ENCODE measurements at regions not wholly inside any gene's neighbourhood (a gene's known extent, or its start where the extent isn't known, plus 50 kb on each side); places are given as distances from the start of the nearest gene placed in this dataset.

DNA sequence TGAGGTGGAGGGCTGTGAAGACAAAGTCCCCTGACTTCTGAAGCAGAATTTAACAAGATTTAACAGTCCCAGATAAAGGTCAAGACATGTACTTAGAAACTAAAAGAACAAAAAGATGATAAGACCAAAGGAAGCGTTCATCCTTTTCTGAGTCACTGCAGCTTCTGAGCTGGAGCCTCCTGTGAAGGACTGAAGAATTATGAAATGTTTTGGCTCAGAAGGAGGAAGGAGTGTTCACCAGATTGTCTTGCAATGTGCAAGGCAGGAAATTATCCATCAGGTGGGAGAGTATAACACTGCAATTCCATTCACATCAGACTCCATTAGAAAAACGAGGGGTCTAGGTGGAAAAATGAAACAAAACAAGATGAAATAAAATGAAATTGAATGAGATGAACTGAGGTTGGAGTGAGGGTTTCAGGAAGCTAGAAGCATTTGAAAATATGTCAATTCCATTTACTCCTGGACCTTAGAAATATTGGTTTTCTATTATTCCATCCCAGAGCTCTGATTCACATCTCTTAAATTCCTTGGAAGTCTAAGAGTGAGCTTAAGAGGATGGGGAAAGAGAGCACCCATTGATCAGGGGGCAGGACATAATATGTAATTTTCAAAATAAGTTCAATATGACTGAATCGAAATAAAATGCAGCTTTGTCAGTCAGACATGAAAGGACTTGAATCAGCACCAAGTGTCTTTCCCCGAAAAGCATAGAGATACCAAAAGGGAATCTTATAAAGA lies 186.1 kb upstream of the LNX1 start:
- TF ChIP-seq, protein P1, sequence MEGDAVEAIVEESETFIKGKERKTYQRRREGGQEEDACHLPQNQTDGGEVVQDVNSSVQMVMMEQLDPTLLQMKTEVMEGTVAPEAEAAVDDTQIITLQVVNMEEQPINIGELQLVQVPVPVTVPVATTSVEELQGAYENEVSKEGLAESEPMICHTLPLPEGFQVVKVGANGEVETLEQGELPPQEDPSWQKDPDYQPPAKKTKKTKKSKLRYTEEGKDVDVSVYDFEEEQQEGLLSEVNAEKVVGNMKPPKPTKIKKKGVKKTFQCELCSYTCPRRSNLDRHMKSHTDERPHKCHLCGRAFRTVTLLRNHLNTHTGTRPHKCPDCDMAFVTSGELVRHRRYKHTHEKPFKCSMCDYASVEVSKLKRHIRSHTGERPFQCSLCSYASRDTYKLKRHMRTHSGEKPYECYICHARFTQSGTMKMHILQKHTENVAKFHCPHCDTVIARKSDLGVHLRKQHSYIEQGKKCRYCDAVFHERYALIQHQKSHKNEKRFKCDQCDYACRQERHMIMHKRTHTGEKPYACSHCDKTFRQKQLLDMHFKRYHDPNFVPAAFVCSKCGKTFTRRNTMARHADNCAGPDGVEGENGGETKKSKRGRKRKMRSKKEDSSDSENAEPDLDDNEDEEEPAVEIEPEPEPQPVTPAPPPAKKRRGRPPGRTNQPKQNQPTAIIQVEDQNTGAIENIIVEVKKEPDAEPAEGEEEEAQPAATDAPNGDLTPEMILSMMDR (IDR thresholded peaks at IDR 0.05; ENCODE audit: insufficient read depth, low read depth, low read length, missing control alignments), result no peak
- no peak overlapping the region for H3K4me3 ChIP-seq (ENCODE audit: low read length)
- DNase-seq (ENCODE audit: low read depth), result peak; percentile 84

DNA sequence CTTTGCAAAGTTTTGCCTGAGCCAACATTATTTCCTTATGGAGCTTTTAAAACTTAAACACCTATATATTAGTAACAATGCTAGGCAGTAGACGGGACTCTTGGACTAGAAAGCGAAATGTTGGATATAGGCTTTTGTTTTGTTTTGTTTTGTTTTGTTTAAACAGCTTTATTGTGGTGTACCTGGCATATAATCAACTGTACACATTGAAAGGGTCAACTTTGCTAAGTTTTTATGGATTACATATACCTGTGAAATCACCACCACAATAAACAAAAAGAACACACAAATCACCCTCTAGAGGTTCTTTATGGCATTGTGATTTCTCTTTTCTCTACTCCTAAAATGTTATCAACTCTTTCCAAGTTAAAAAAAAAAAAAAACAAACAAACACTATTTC lies 184.9 kb upstream of the LNX1 start:
- H3K4me3 ChIP-seq (ENCODE audit: low read length), result no peak overlapping the region
- DNase-seq (ENCODE audit: low read depth), result no peak
- TF ChIP-seq, protein P1 (IDR thresholded peaks at IDR 0.05; ENCODE audit: insufficient read depth, low read depth, low read length, missing control alignments), result no peak

DNA sequence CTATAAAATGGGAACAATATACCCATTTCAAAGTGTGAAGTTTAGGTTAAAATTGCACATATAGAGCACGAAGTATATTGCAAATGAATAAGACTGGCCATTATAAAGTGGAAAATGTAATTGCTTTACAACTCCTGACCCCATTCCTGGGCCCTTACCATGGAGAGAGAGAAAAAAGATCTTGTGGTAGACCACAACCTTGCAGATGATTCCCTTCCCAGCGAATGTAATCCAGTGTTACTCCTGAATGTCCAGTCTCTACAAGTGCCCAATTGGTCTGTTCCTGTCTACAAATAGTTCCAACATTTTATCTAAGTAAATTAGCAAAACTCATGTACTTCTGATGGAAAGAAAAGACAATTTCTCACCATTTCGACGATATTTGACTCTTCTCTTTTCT lies 184.1 kb upstream of the LNX1 start:
- no peak overlapping the region for H3K4me3 ChIP-seq (ENCODE audit: low read length)
- DNase-seq (ENCODE audit: low read depth), result no peak
- TF ChIP-seq, protein P1 (IDR thresholded peaks at IDR 0.05; ENCODE audit: insufficient read depth, low read depth, low read length, missing control alignments), result no peak

DNA sequence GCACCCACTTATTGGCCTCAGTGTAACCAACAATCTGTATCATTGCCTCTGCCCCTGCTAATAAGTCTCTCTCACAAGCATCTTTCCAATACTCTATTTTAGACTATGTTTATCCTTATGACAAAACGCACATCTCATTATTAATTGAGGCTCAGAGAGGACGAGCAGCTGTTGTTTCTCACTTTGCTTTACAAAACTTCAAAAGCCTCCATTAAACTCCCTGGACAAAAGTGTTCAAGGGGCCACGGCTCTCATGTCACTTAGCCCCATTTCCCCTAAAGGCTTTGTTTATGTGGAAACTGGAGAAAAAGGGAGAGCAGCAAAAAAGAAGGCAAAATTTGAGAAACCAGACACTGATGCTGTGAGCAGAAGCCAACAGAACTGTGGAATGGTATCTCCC lies 180.0 kb upstream of the LNX1 start:
- DNase-seq (ENCODE audit: low read depth), result no peak
- H3K4me3 ChIP-seq (ENCODE audit: low read length), result no peak overlapping the region
- TF ChIP-seq, protein P1 (IDR thresholded peaks at IDR 0.05; ENCODE audit: insufficient read depth, low read depth, low read length, missing control alignments), result no peak

DNA sequence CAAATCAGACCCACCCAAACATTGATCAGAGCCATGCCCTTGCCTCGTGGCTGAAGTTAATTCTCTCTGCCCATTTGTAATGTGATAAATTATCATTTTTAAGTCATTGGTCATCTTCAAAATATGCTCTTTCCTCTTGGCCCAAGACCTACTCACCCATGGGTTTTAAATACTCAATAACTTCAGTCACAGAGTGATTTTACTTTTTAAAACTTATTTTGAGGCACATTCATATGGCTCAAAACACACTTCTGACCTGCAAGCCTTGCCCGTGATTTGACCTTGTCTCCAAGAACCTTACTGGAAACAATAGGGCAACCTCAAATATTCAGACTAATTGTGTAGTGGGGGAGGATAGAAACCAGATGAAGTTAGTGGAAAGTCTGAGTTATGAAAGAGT lies 176.2 kb upstream of the LNX1 start:
- TF ChIP-seq, protein P1 (IDR thresholded peaks at IDR 0.05; ENCODE audit: insufficient read depth, low read depth, low read length, missing control alignments), result no peak
- no peak for DNase-seq (ENCODE audit: low read depth)
- no peak overlapping the region for H3K4me3 ChIP-seq (ENCODE audit: low read length)

DNA sequence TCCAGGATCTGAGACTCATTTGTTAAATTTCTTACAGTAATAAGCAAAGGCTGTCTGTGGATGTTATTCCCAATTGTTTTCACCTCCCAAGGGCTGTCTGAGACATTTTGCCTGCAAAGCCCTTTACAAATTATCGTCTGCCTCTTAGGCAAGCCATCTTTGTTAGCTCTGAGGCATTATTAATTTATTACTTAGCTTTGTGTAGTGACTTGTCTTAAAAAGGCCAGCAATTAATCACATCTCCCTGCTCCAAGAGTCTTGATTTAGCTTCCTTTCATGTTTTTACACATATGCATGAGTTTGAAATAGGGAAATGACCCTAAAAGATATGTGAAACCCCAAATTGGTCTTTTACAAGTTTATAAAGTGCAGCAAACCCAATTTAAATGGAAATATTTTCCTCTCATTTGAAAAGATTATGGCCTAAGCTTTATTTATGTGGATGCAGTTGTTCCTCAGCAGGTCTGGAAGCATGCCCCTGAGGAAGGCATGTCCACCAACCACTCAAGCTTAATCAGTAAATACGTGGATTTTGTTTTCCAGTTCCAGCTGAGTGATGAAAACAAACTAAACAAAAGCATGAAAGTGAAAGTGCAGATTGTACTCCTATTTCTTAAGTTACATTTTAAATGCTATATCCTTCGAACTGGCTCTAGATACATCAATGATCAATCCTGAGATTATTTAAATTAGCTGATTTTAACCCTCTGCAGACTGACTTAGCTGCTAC lies 173.6 kb upstream of the LNX1 start:
- H3K4me3 ChIP-seq (ENCODE audit: low read length), result no peak overlapping the region
- no peak for DNase-seq (ENCODE audit: low read depth)
- TF ChIP-seq, protein P1 (IDR thresholded peaks at IDR 0.05; ENCODE audit: insufficient read depth, low read depth, low read length, missing control alignments), result no peak
